ENCODE measurements at regions not wholly inside any gene's neighbourhood (a gene's known extent, or its start where the extent isn't known, plus 50 kb on each side); places are given as distances from the start of the nearest gene placed in this dataset.

- no peak for TF ChIP-seq CTCF (IDR thresholded peaks at IDR 0.05)
- no peaks in the 10 kb centered on the region for H3K36me3 ChIP-seq (ENCODE audit: low read depth)
- DNase-seq, result no peak
- H3K4me3 ChIP-seq, result no peak overlapping the region
- no peaks in the 10 kb centered on the region for H3K9me3 ChIP-seq
- ATAC-seq, result no peak
- intact Hi-C loops (cut with DNase I, micrococcal nuclease), result no loop called here
- H3K4me1 ChIP-seq (ENCODE audit: low read depth), result no peaks in the 10 kb centered on the region
Measured at GRCh38 chr5:108636135-108636853, 111.4 kb upstream of the FER start.

GRCh38 chr5:108634617-108635288 lies 112.9 kb upstream of the FER start:
- intact Hi-C loops (cut with DNase I, micrococcal nuclease), result no loop called here
- no peak for ATAC-seq
- Histone ChIP-seq H3K4me1 (ENCODE audit: low read depth) (no peaks in the 10 kb centered on the region), H3K9me3 (no peaks in the 10 kb centered on the region), H3K4me3 (no peak overlapping the region), H3K36me3 (ENCODE audit: low read depth) (no peaks in the 10 kb centered on the region)
- no peak for TF ChIP-seq CTCF (IDR thresholded peaks at IDR 0.05)
- no peak for DNase-seq

GRCh38 chr5:108634010-108634616 lies 113.6 kb upstream of the FER start:
- Histone ChIP-seq H3K4me1 (ENCODE audit: low read depth) (no peaks in the 10 kb centered on the region), H3K36me3 (ENCODE audit: low read depth) (no peaks in the 10 kb centered on the region), H3K9me3 (no peaks in the 10 kb centered on the region), H3K4me3 (no peak overlapping the region)
- DNase-seq (no peak), ATAC-seq (no peak)
- TF ChIP-seq CTCF (IDR thresholded peaks at IDR 0.05), result no peak
- intact Hi-C loops (cut with DNase I, micrococcal nuclease), result no loop called here

- intact Hi-C loops (cut with DNase I, micrococcal nuclease), result no loop called here
- H3K9me3 ChIP-seq, result no peaks in the 10 kb centered on the region
- no peaks in the 10 kb centered on the region for H3K36me3 ChIP-seq (ENCODE audit: low read depth)
- no peak for TF ChIP-seq CTCF (IDR thresholded peaks at IDR 0.05)
- DNase-seq (no peak), ATAC-seq (no peak)
- no peak overlapping the region for H3K4me3 ChIP-seq
- H3K4me1 ChIP-seq (ENCODE audit: low read depth), result no peaks in the 10 kb centered on the region
Measured at GRCh38 chr5:108629779-108630528, 117.7 kb upstream of the FER start.

GRCh38 chr5:108625654-108626053 lies 122.0 kb upstream of the FER start:
- intact Hi-C loops (cut with DNase I, micrococcal nuclease), result no loop called here
- Histone ChIP-seq H3K4me3 (no peak overlapping the region), H3K36me3 (ENCODE audit: low read depth) (no peaks in the 10 kb centered on the region), H3K4me1 (ENCODE audit: low read depth) (no peaks in the 10 kb centered on the region), H3K9me3 (no peaks in the 10 kb centered on the region)
- ATAC-seq, result no peak
- TF ChIP-seq CTCF (IDR thresholded peaks at IDR 0.05), result no peak
- no peak for DNase-seq

All from mucosa of descending colon (tissue), 3 donors.